K562 (cell line): ENCODE measurements at regions not wholly inside any gene's neighbourhood (a gene's known extent, or its start where the extent isn't known, plus 50 kb on each side); places are given as distances from the start of the nearest gene placed in this dataset.

ENCODE experiments used
- ATAC-seq: fragments of 200-7000 bp; cut with Tn5 transposase; 3 replicates; pipeline ENCODE4 v1.9.1; 2020; ENCODE audit warnings: moderate library complexity
- BruUV-seq: library from RNA; stranded (reverse); fragments of 400-500 nt; replicated peaks from 2 replicates; lab custom pipeline; 2021; lab: Mats Ljungman, UMichigan
- CTCF ChIA-PET: fragments of 300-600 bp; formaldehyde crosslinking; extraction: SDS; loops from one replicate; lab custom pipeline; 2021; ENCODE audit warnings: low intra/inter-chr PET ratio; lab: Yijun Ruan, JAX
- POLR2A ChIA-PET: fragments of 300-600, 350-650 bp; sonication (Branson Sonifier 250); formaldehyde crosslinking; extraction: SDS; loops from one replicate; lab custom pipeline; 2021; ENCODE audit warnings: antibody characterized with exemption, inconsistent platforms; lab: Yijun Ruan, JAX
- DNase-seq, 4 experiments: peaks; one replicate each; pipeline versions ENCODE4 v3.0.0 to v3.0.0-alpha.2; 2011 to 2018; ENCODE audit warnings: low spot score in 3 of 4, mixed read lengths in 3 of 4; ENCODE audit errors: extremely low read depth in 1 of 4
- FAIRE-seq: peaks from 2 replicates; lab custom pipeline; 2011; peaks lifted over from hg19 to GRCh38; lab: Jason Lieb, UNC
- H2AFZ ChIP-seq: 2 replicates; pipeline ENCODE4 v1.6.0; 2011; ENCODE audit warnings: low read depth, low read length, control low read depth, inconsistent platforms
- H3K27ac ChIP-seq: fragments of 200-600 bp; 3 replicates; pipeline ENCODE4 v1.8.0; 2011; ENCODE audit warnings: low read depth, mild to moderate bottlenecking, control low read depth, inconsistent platforms, low read length, moderate library complexity, mixed read lengths; ENCODE audit errors: extremely low read depth
- H3K27me3 ChIP-seq, 2 experiments: fragments of 300-600 bp in 1 of 2; 2 replicates in 1 of 2; 3 replicates in 1 of 2; pipeline versions ENCODE4 v1.6.0 to v1.8.0; 2011; ENCODE audit warnings: inconsistent platforms in 2 of 2, low read length in 2 of 2, mild to moderate bottlenecking in 1 of 2, mixed read lengths in 1 of 2, moderate library complexity in 1 of 2; ENCODE audit not compliant: control insufficient read depth in 2 of 2, insufficient read depth in 2 of 2
- H3K36me3 ChIP-seq: fragments of 300-600 bp; 3 replicates; pipeline ENCODE4 v1.8.0; 2011; ENCODE audit warnings: mild to moderate bottlenecking, low read length, inconsistent platforms; ENCODE audit not compliant: control insufficient read depth, insufficient read depth
- H3K4me1 ChIP-seq, 2 experiments: fragments of 200-600 bp in 1 of 2; replicated peaks in 1 of 2; 2 replicates in 1 of 2; 3 replicates in 1 of 2; pipeline versions ENCODE4 v1.5.1 to v1.8.0; 2011; ENCODE audit warnings: inconsistent platforms in 2 of 2, low read length in 2 of 2, mild to moderate bottlenecking in 1 of 2, mixed read lengths in 1 of 2, moderate library complexity in 1 of 2; ENCODE audit not compliant: control insufficient read depth in 2 of 2, insufficient read depth in 2 of 2
- H3K4me2 ChIP-seq: 2 replicates; pipeline ENCODE4 v1.6.1; 2011; ENCODE audit warnings: low read length, control low read depth, inconsistent platforms, mixed read lengths; ENCODE audit not compliant: insufficient read depth
- H3K4me3 ChIP-seq: fragments of 200-600 bp; sonication (generic), shearing (Covaris generic); 2 replicates; pipeline ENCODE4 v1.5.1; 2016; ENCODE audit warnings: control low read depth, inconsistent platforms
- H3K79me2 ChIP-seq: fragments of 200-600 bp; 3 replicates; pipeline ENCODE4 v1.8.0; 2011; ENCODE audit warnings: low read length, inconsistent platforms; ENCODE audit not compliant: control insufficient read depth, insufficient read depth
- H3K9ac ChIP-seq, 2 experiments: 2 replicates each; pipeline versions ENCODE4 v1.6.0 to v1.6.1; 2011; ENCODE audit warnings: low read depth in 2 of 2, low read length in 2 of 2, control low read depth in 1 of 2, inconsistent platforms in 1 of 2, mild to moderate bottlenecking in 1 of 2, mixed read lengths in 1 of 2; ENCODE audit not compliant: insufficient read depth in 1 of 2
- H3K9me1 ChIP-seq: one replicate; pipeline ENCODE4 v1.6.0; 2011; ENCODE audit warnings: inconsistent platforms, mild to moderate bottlenecking, low read length, moderate library complexity; ENCODE audit not compliant: control insufficient read depth, insufficient read depth
- H3K9me3 ChIP-seq: replicated peaks from 2 replicates; pipeline ENCODE4 v1.5.1; 2011; ENCODE audit warnings: low read depth, low read length, inconsistent platforms; ENCODE audit not compliant: control insufficient read depth, insufficient read depth
- H4K20me1 ChIP-seq: replicated peaks from 2 replicates; pipeline ENCODE4 v1.6.1; 2011; ENCODE audit warnings: low read length, inconsistent platforms, mixed read lengths; ENCODE audit not compliant: control insufficient read depth, insufficient read depth
- ASH1L ChIP-seq: fragments of 450-650 bp; IDR thresholded peaks from 2 replicates; pipeline ENCODE4 v1.6.1; 2018; ENCODE audit warnings: borderline replicate concordance, mild to moderate bottlenecking, low read depth; ENCODE audit not compliant: partially characterized antibody
- ATF1 ChIP-seq, 2 experiments: fragments of 450-650 bp in 1 of 2; IDR thresholded peaks; 2 replicates each; pipeline ENCODE4 v1.6.1; 2016; ENCODE audit warnings: missing compliant biosample characterization in 1 of 2, missing genetic modification characterization in 1 of 2
- ATF2 ChIP-seq: sonication (generic); formaldehyde crosslinking; IDR thresholded peaks from 2 replicates; pipeline ENCODE4 v1.8.1; 2022; ENCODE audit warnings: missing genetic modification reagents
- CREB3L1 ChIP-seq: fragments of 450-650 bp; IDR thresholded peaks from 2 replicates; pipeline ENCODE4 v1.6.1; 2014; ENCODE audit warnings: low read depth, mild to moderate bottlenecking, moderate library complexity, borderline replicate concordance
- E4F1 ChIP-seq: fragments of 250-450 bp; sonication (Bioruptor Pico); IDR thresholded peaks from 2 replicates; pipeline ENCODE4 v1.5.0; 2021; ENCODE audit warnings: mild to moderate bottlenecking, borderline replicate concordance
- ERF ChIP-seq: fragments of 450-650 bp; formaldehyde crosslinking; IDR thresholded peaks from 2 replicates; pipeline ENCODE4 v1.4.0; 2020; ENCODE audit warnings: mild to moderate bottlenecking, mixed read lengths
- EZH2 ChIP-seq: IDR thresholded peaks from 2 replicates; pipeline ENCODE4 v1.6.1; 2012; ENCODE audit warnings: low read depth, mild to moderate bottlenecking, inconsistent platforms, low read length, borderline replicate concordance
- GMEB1 ChIP-seq: fragments of 250-450 bp; sonication (Bioruptor Pico); IDR thresholded peaks from 2 replicates; pipeline ENCODE4 v1.4.0; 2020; ENCODE audit warnings: mild to moderate bottlenecking
- HLTF ChIP-seq: fragments of 450-650 bp; IDR thresholded peaks from 2 replicates; pipeline ENCODE4 v1.6.1; 2016
- KDM2B ChIP-seq: fragments of 250-450 bp; sonication (Bioruptor Pico); IDR thresholded peaks from 2 replicates; pipeline ENCODE4 v1.8.0; 2021; ENCODE audit warnings: mild to moderate bottlenecking, moderate library complexity
- L3MBTL2 ChIP-seq: fragments of 450-650 bp; IDR thresholded peaks from 2 replicates; pipeline ENCODE4 v1.6.1; 2016; ENCODE audit warnings: mild to moderate bottlenecking, moderate library complexity
- MAFK ChIP-seq: IDR thresholded peaks from 2 replicates; pipeline ENCODE4 v1.6.1; 2011; ENCODE audit warnings: low read length, improper control_type of control experiment
- MTA3 ChIP-seq: fragments of 450-650 bp; formaldehyde crosslinking; IDR thresholded peaks from 2 replicates; pipeline ENCODE4 v1.6.1; 2017; ENCODE audit warnings: mild to moderate bottlenecking, borderline replicate concordance
- POLR2H ChIP-seq: IDR thresholded peaks from 2 replicates; pipeline ENCODE4 v1.6.1; 2016; ENCODE audit warnings: missing genetic modification characterization, low read depth, mild to moderate bottlenecking, control low read depth, missing compliant biosample characterization, moderate library complexity
- RNF2 ChIP-seq: sonication (generic); IDR thresholded peaks from 2 replicates; pipeline ENCODE4 v1.6.1; 2016
- STAG1 ChIP-seq: sonication (generic); formaldehyde crosslinking; IDR thresholded peaks from 2 replicates; pipeline ENCODE4 v1.5.0; 2020; ENCODE audit warnings: missing genetic modification reagents, borderline replicate concordance
- TCF7 ChIP-seq: sonication (generic); IDR thresholded peaks from 2 replicates; pipeline ENCODE4 v1.6.1; 2016; ENCODE audit warnings: antibody characterized with exemption, borderline replicate concordance
- ZNF79 ChIP-seq: fragments of 250-450 bp; sonication (Bioruptor Pico); IDR thresholded peaks from 2 replicates; pipeline ENCODE4 v1.4.0; 2020; ENCODE audit warnings: low read depth, mild to moderate bottlenecking, moderate library complexity
- WGBS: fragments of 100-300 bp; shearing (Covaris generic); methylation state at CpG from one replicate; pipeline ENCODE4 v1.1.6; 2016; ENCODE audit warnings: low coverage, mixed read lengths; ENCODE audit not compliant: insufficient coverage; ENCODE audit errors: missing lambda C conversion rate; 5-methylcytosine and 5-hydroxymethylcytosine counted together
- in situ Hi-C: fragments of 300-500 bp; cut with MboI; formaldehyde crosslinking; loops from 4 replicates; pipeline ENCODE4 v1.15.0; 2018; ENCODE audit warnings: inconsistent platforms, mixed read lengths
- intact Hi-C: fragments of 100-400 bp; cut with micrococcal nuclease; formaldehyde crosslinking; loops from 2 replicates; pipeline ENCODE4 v1.14.2; 2022

- 0% methylated on average over 1 of the region's 1 CpG for WGBS
- Histone ChIP-seq H3K4me3 (no peak overlapping the region), H3K27ac (no peak overlapping the region), H3K36me3 (no peaks in the 10 kb centered on the region), H3K79me2 (no peaks in the 10 kb centered on the region), H3K9me1 (no peaks in the 10 kb centered on the region), H3K9me3 (no peaks in the 10 kb centered on the region), H3K27me3 (no peaks in the 10 kb centered on the region)
- in situ Hi-C loops = no loop called here
- no TSS peak for BruUV-seq
- CTCF ChIA-PET = no interaction called here
- POLR2A ChIA-PET = no interaction called here
- TF ChIP-seq E4F1 (no peak), ATF2 (CRISPR knock-in tag) (no peak), KDM2B (CRISPR knock-in tag) (no peak), POLR2H (tag) (no peak), CREB3L1 (no peak), RNF2 (no peak), EZH2 (no peak), MTA3 (no peak), MAFK (no peak), ATF1 (CRISPR knock-in tag; IDR thresholded peaks at IDR 0.05) (no peak), ATF1 (tag; IDR thresholded peaks at IDR 0.05) (no peak), ZNF79 (no peak), GMEB1 (CRISPR knock-in tag) (no peak), ERF (CRISPR knock-in tag) (no peak), STAG1 (no peak), TCF7 (no peak), ASH1L (no peak), L3MBTL2 (no peak), HLTF (no peak)
- TF ChIP-seq, all 486 proteins: peak for 0
- DNase-seq (no peak), ATAC-seq (no peak), FAIRE-seq (no peak)
- Histone ChIP-seq H2AFZ (no peak overlapping the region), H4K20me1 (no peaks in the 10 kb centered on the region), H3K4me2 (no peak overlapping the region), H3K9ac (no peak overlapping the region), H3K4me1 (no peaks in the 10 kb centered on the region)
- intact Hi-C loops = no loop called here
Measured at GRCh38 chrX:126929071-126929470, 109.5 kb downstream of the PRR32 start.
